Occipital lobe (tissue), 1 donor: ENCODE measurements at regions not wholly inside any gene's neighbourhood (a gene's known extent, or its start where the extent isn't known, plus 50 kb on each side); places are given as distances from the start of the nearest gene placed in this dataset.
"Not testable (repeated sequence)": the region's sequence is repeated elsewhere in the genome, so short reads cannot be mapped to it uniquely, and the experiment has no call there.

Experiments used
- DNase-seq: peaks from one replicate; lab custom pipeline; 2025; lab: John Stamatoyannopoulos, UW

DNA sequence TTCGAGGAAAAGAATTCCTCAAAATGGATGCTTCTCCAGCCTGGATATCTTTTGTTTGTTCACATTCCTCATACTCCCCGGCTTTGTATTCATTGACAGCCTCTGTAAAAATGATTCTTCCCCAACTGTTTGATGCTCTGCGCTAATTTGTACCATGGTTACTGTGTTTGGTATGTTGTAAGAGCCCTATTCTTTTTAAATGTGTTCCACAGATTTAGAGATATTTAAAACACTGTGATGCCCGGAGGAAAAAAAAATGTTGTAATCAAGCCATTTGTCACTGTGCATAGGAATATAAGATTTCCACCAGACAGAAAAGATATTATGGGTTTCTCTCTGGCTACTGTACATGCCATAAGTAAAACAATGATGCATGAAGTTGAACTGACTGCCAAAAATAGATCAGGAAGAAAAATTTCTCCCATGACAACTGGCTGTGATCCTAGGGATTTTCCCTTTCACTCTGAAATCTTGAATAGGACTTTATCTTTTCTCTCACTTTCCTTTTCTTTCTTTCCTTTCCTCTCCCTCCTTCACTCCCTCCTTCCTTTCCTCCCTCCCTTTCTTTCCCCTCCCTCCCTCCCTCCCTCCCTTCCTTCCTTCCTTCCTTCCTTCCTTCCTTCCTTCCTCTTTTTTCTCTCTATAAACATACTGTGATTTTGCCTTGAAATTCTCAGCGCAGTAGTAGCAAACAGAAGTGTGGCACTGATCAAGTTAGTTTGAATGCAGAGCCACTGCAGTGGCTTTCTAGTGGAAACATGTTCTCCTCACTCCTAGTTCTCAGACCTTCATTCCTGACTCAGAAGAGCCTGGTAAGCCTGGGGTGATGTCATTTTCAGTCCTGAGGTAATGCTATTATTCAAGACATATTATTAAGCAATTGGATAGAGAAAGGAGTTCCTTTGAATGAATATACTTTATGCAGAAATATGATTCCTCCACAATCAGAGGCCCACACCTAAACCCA lies 254.9 kb upstream of the TBL1XR1 start:
- no peak for DNase-seq

DNA sequence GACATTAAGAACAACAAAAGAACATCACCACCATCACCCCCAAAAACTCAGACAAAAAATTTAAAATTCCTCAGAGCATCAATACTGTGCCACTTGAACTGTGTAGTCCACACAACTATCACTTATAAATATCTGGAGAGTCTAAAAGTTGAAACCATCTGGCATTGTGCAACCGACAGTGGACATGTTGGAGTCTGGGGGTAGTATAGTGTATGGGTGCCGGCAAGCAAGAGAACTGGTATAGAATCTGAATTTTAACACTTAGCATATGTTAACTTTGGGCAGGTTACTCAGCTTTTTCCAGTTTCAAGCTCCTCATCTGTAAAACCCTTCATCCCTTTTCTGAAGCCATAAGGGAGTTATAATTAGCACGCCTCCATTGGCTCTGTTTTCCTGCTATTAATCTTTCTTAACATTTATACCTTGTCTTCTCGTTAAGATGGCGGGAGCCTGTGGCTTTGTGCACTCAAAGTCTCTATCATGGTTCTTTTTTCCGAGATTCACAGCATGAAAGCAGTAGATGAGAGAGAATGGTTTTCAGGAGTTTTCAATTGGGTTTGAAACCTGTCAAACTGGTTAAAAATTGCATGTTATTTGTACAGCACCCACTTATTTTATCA lies 255.7 kb upstream of the TBL1XR1 start:
- no peak for DNase-seq

GRCh38 chr3:177453451-177453844 lies 256.2 kb upstream of the TBL1XR1 start:
- DNase-seq = no peak

DNA sequence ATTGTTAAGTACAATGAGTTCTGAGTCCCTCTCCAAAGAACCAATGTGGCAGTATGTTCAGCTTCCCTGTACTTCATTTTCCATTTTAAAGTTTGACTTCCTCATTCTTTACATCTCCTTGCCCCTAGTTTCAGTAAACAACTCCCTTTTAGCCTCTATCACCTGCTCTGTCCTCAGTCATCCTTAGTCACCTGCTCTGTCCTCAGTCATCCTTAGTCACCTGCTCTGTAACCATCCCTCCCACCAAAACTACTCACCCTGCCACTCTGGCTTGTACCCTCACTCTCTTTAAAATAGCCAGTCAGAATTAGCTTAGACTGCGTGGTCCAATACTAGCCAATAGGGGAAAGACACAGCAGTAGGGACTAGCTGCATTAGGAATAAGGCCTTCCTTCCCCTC lies 259.9 kb upstream of the TBL1XR1 start:
- not testable (repeated sequence) for DNase-seq

- no peak for DNase-seq
These were observed 262.1 kb upstream of the TBL1XR1 start for GRCh38 chr3:177459401-177459800.

DNA sequence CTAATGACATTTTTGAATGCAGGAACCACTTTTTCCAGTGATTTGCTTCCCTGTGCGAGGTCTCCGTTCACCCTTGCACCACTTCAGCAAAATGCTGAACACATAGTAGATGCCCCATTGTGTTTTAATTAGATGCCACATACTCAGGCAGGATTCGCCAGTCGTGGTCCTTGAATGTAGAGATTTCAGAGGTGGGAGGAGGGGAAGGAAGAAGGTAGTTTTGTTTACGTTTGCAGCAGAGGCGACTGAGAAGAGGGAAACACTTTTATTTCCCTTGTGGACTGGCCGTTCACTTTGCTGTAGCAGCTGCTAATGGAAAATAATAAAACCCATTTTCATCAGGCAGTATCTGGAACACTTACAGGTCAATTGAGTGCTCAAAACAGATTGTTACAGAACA lies 262.8 kb upstream of the TBL1XR1 start:
- DNase-seq = no peak

DNA sequence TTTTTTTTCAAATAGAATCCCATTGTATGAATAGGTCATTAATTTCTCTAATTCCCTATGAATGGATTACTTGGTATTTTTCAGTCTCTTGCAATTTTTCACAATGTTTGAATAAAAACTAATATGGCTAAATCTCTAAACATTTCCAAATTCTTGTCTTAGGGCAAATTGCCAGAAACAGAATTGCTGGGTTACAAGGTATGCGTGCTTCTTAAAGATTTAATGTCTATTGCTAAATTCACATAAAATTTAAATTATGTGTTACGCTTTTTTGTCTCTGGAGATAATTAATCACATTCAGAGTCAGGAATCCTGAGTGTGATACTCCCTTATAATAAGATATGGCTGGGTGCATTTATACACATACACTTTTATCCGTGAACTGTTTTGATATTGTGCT lies 264.5 kb upstream of the TBL1XR1 start:
- no peak for DNase-seq

DNA sequence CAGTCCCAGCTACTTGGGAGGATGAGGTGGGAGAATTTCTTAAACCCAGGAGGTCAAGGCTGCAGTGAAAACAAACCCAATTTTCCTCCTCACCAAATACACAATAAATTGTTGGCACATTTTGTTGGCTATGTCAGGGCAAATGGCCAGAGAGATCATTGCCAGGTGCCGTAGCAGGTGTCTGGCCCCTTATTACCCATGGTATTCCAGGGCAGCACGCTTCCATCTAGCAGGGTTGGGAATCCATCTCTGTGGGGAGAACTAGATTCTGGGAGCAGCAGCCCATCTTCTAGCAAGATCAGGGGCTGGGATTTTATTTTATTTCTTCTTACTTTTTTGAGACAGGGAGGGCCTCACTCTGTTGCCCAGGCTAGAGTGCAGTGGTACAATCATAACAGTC lies 266.1 kb upstream of the TBL1XR1 start:
- not testable (repeated sequence) for DNase-seq

GRCh38 chr3:177463863-177464262 lies 266.6 kb upstream of the TBL1XR1 start:
- no peak for DNase-seq

DNA sequence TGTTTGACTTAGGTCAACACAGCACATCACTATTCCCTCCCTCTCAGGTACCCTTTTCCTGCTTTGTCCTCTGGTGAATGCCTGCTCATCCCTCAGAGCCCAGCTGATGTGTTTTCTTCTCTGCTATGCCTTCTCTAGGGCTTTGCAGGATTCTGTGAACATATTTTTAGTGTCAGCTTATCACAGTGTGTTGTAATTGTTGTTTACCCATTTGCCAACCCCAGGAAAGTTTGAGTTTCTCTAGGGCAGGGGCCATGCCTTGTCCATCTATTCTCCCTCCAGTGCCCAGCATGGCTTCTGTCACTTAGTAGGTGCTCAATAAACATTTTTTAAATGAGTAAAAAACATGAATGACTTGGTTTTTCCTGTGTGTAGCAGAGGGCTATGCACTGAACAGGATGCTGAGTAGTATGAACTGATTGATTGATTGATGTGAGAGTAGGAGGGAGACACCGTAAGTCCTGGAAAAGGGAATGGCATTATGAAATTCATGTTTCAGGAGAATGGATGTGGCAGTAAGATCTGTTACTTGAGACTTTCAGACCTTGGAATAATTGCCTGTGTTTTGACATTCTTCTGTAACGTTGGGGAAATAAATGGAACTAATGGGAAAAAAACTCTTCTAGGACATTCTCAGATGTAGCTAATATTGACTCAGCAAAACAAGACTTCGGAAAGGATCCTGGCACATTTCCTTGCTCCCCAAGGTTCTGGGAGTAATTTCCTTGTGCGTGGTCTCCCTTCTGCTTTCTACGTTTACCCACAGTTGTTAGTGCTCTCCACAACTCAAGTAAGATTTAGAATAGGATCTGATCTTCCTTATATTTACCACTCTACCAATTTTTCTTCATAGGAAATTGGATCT lies 267.3 kb upstream of the TBL1XR1 start:
- no peak for DNase-seq

GRCh38 chr3:177465257-177465642 lies 268.0 kb upstream of the TBL1XR1 start:
- no peak for DNase-seq

GRCh38 chr3:177466074-177466473 lies 268.8 kb upstream of the TBL1XR1 start:
- no peak for DNase-seq

GRCh38 chr3:177466622-177467021 lies 269.3 kb upstream of the TBL1XR1 start:
- DNase-seq = not testable (repeated sequence)

- no peak for DNase-seq
These were observed 270.1 kb upstream of the TBL1XR1 start for GRCh38 chr3:177467247-177467985.

GRCh38 chr3:177468331-177468730 lies 271.0 kb upstream of the TBL1XR1 start:
- DNase-seq = no peak

DNA sequence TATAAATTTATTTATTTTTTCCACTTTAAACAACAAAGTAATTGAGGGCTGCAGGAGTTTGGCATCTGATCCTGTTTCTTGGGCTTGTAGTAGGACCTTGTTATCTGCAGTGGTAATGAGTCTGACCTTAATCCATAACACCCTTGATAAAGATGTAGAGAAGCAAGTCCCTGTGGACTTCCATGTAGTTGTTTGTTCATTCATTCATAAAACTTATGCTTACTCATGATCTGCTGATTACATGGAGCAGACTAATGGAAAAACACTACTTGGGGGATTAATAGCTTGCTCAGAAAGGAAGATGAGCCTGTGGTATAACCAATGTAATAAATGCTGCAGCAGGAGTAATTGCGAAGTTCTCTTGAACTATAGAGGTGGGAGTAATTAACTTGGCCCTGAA lies 271.5 kb upstream of the TBL1XR1 start:
- no peak for DNase-seq

- no peak for DNase-seq
These were observed 271.9 kb upstream of the TBL1XR1 start for GRCh38 chr3:177469216-177469615.

GRCh38 chr3:177470197-177470941 lies 273.1 kb upstream of the TBL1XR1 start:
- DNase-seq = no peak

GRCh38 chr3:177471733-177472480 lies 274.6 kb upstream of the TBL1XR1 start:
- no peak for DNase-seq

GRCh38 chr3:177473184-177473583 lies 275.9 kb upstream of the TBL1XR1 start:
- no peak for DNase-seq
